MM.1S (cell line): ENCODE measurements at regions not wholly inside any gene's neighbourhood (a gene's known extent, or its start where the extent isn't known, plus 50 kb on each side); places are given as distances from the start of the nearest gene placed in this dataset.

Experiments used
- EZH2 ChIP-seq: fragments of 300-600 bp; sonication (generic); optimal IDR thresholded peaks from 2 replicates; pipeline ENCODE3; 2017; ENCODE audit warnings: low read depth, mild to moderate bottlenecking, antibody characterized with exemption, low read length, mixed read lengths
- TF ChIP-seq, protein P1 (sequence below): fragments of 300-600 bp; sonication (generic); IDR thresholded peaks from 2 replicates; pipeline ENCODE4 v1.5.1; 2016; ENCODE audit warnings: antibody characterized with exemption, low read length, mixed read lengths

DNA sequence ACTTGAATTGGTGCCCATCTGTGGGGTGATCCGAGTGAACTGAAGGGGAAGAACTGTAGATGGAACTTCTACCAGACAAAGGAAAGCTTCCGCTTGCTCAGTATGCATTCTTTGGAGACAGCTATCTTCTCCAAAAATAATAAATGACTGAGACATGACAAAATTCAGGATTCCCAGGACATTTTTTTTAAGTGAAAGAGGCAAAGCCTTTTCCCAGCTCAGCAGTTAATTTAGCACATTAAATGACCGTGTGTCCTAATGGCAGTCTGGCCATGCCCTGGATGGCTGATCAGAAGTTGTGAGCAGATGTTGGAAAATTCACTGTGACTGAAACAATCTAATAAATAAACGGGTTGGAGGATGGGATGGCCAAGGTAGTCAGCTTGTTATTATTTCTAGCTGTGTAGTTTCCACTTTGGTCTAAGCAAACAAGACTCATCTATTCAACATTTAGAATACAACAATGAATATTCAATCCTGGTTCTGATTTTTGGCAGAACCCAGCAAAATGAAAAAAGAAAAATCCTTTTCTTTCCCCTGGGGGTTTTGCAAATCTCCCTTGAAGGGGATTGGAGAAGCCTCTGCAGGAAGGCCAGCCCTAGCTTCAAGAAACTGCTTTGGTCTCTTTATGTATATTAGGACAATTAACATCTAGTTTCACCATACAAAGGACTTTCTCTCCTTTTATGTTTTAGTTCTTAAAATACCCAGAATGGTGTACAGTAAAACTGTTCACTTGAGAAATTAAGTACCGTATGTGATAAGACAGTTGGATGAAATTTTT is 540.9 kb upstream of the MDFIC2 start:
- no peak for TF ChIP-seq EZH2
- TF ChIP-seq, protein P1, sequence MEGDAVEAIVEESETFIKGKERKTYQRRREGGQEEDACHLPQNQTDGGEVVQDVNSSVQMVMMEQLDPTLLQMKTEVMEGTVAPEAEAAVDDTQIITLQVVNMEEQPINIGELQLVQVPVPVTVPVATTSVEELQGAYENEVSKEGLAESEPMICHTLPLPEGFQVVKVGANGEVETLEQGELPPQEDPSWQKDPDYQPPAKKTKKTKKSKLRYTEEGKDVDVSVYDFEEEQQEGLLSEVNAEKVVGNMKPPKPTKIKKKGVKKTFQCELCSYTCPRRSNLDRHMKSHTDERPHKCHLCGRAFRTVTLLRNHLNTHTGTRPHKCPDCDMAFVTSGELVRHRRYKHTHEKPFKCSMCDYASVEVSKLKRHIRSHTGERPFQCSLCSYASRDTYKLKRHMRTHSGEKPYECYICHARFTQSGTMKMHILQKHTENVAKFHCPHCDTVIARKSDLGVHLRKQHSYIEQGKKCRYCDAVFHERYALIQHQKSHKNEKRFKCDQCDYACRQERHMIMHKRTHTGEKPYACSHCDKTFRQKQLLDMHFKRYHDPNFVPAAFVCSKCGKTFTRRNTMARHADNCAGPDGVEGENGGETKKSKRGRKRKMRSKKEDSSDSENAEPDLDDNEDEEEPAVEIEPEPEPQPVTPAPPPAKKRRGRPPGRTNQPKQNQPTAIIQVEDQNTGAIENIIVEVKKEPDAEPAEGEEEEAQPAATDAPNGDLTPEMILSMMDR: no peak
